K562 (cell line): ENCODE measurements at regions not wholly inside any gene's neighbourhood (a gene's known extent, or its start where the extent isn't known, plus 50 kb on each side); places are given as distances from the start of the nearest gene placed in this dataset.

Source experiments
- ATAC-seq: fragments of 200-7000 bp; cut with Tn5 transposase; 3 replicates; pipeline ENCODE4 v1.9.1; 2020; ENCODE audit warnings: moderate library complexity
- BruUV-seq: library from RNA; stranded (reverse); fragments of 400-500 nt; replicated peaks from 2 replicates; lab custom pipeline; 2021; lab: Mats Ljungman, UMichigan
- CTCF ChIA-PET: fragments of 300-600 bp; formaldehyde crosslinking; extraction: SDS; loops from one replicate; lab custom pipeline; 2021; ENCODE audit warnings: low intra/inter-chr PET ratio; lab: Yijun Ruan, JAX
- POLR2A ChIA-PET: fragments of 300-600, 350-650 bp; sonication (Branson Sonifier 250); formaldehyde crosslinking; extraction: SDS; loops from one replicate; lab custom pipeline; 2021; ENCODE audit warnings: antibody characterized with exemption, inconsistent platforms; lab: Yijun Ruan, JAX
- DNase-seq, 4 experiments: peaks; one replicate each; pipeline versions ENCODE4 v3.0.0 to v3.0.0-alpha.2; 2011 to 2018; ENCODE audit warnings: low spot score in 3 of 4, mixed read lengths in 3 of 4; ENCODE audit errors: extremely low read depth in 1 of 4
- FAIRE-seq: peaks from 2 replicates; lab custom pipeline; 2011; peaks lifted over from hg19 to GRCh38; lab: Jason Lieb, UNC
- H2AFZ ChIP-seq: 2 replicates; pipeline ENCODE4 v1.6.0; 2011; ENCODE audit warnings: low read depth, low read length, control low read depth, inconsistent platforms
- H3K27ac ChIP-seq: fragments of 200-600 bp; 3 replicates; pipeline ENCODE4 v1.8.0; 2011; ENCODE audit warnings: low read depth, mild to moderate bottlenecking, control low read depth, inconsistent platforms, low read length, moderate library complexity, mixed read lengths; ENCODE audit errors: extremely low read depth
- H3K27me3 ChIP-seq, 2 experiments: fragments of 300-600 bp in 1 of 2; 2 replicates in 1 of 2; 3 replicates in 1 of 2; pipeline versions ENCODE4 v1.6.0 to v1.8.0; 2011; ENCODE audit warnings: inconsistent platforms in 2 of 2, low read length in 2 of 2, mild to moderate bottlenecking in 1 of 2, mixed read lengths in 1 of 2, moderate library complexity in 1 of 2; ENCODE audit not compliant: control insufficient read depth in 2 of 2, insufficient read depth in 2 of 2
- H3K36me3 ChIP-seq: fragments of 300-600 bp; 3 replicates; pipeline ENCODE4 v1.8.0; 2011; ENCODE audit warnings: mild to moderate bottlenecking, low read length, inconsistent platforms; ENCODE audit not compliant: control insufficient read depth, insufficient read depth
- H3K4me1 ChIP-seq, 2 experiments: fragments of 200-600 bp in 1 of 2; replicated peaks in 1 of 2; 2 replicates in 1 of 2; 3 replicates in 1 of 2; pipeline versions ENCODE4 v1.5.1 to v1.8.0; 2011; ENCODE audit warnings: inconsistent platforms in 2 of 2, low read length in 2 of 2, mild to moderate bottlenecking in 1 of 2, mixed read lengths in 1 of 2, moderate library complexity in 1 of 2; ENCODE audit not compliant: control insufficient read depth in 2 of 2, insufficient read depth in 2 of 2
- H3K4me2 ChIP-seq: 2 replicates; pipeline ENCODE4 v1.6.1; 2011; ENCODE audit warnings: low read length, control low read depth, inconsistent platforms, mixed read lengths; ENCODE audit not compliant: insufficient read depth
- H3K4me3 ChIP-seq: fragments of 200-600 bp; sonication (generic), shearing (Covaris generic); 2 replicates; pipeline ENCODE4 v1.5.1; 2016; ENCODE audit warnings: control low read depth, inconsistent platforms
- H3K79me2 ChIP-seq: fragments of 200-600 bp; 3 replicates; pipeline ENCODE4 v1.8.0; 2011; ENCODE audit warnings: low read length, inconsistent platforms; ENCODE audit not compliant: control insufficient read depth, insufficient read depth
- H3K9ac ChIP-seq, 2 experiments: 2 replicates each; pipeline versions ENCODE4 v1.6.0 to v1.6.1; 2011; ENCODE audit warnings: low read depth in 2 of 2, low read length in 2 of 2, control low read depth in 1 of 2, inconsistent platforms in 1 of 2, mild to moderate bottlenecking in 1 of 2, mixed read lengths in 1 of 2; ENCODE audit not compliant: insufficient read depth in 1 of 2
- H3K9me1 ChIP-seq: one replicate; pipeline ENCODE4 v1.6.0; 2011; ENCODE audit warnings: inconsistent platforms, mild to moderate bottlenecking, low read length, moderate library complexity; ENCODE audit not compliant: control insufficient read depth, insufficient read depth
- H3K9me3 ChIP-seq: replicated peaks from 2 replicates; pipeline ENCODE4 v1.5.1; 2011; ENCODE audit warnings: low read depth, low read length, inconsistent platforms; ENCODE audit not compliant: control insufficient read depth, insufficient read depth
- H4K20me1 ChIP-seq: replicated peaks from 2 replicates; pipeline ENCODE4 v1.6.1; 2011; ENCODE audit warnings: low read length, inconsistent platforms, mixed read lengths; ENCODE audit not compliant: control insufficient read depth, insufficient read depth
- BRD4 ChIP-seq: fragments of 200-600 bp; sonication (generic); IDR thresholded peaks from 2 replicates; pipeline ENCODE4 v1.6.1; 2017; ENCODE audit warnings: inconsistent platforms
- DMBX1 ChIP-seq: fragments of 250-450 bp; sonication (Bioruptor Pico); IDR thresholded peaks from 2 replicates; pipeline ENCODE4 v1.8.0; 2022; ENCODE audit warnings: inconsistent platforms, mild to moderate bottlenecking, moderate library complexity, borderline replicate concordance
- ETV1 ChIP-seq: fragments of 450-650 bp; conservative IDR thresholded peaks from 2 replicates; pipeline ENCODE4 v1.6.1; 2016; ENCODE audit warnings: missing genetic modification characterization, control low read depth, low read depth, missing compliant biosample characterization
- KAT7 ChIP-seq: sonication (generic); formaldehyde crosslinking; IDR thresholded peaks from 2 replicates; pipeline ENCODE4 v1.8.0; 2022; ENCODE audit warnings: missing genetic modification reagents, mild to moderate bottlenecking, borderline replicate concordance
- ZFX ChIP-seq: sonication (generic); formaldehyde crosslinking; IDR thresholded peaks from 2 replicates; pipeline ENCODE4 v1.8.0; 2022; ENCODE audit warnings: mild to moderate bottlenecking, missing genetic modification reagents, moderate library complexity
- ZNF197 ChIP-seq: fragments of 200-800 bp; sonication (Bioruptor generic); IDR thresholded peaks from 2 replicates; pipeline ENCODE4 v1.6.1; 2016; ENCODE audit warnings: low read depth, missing genetic modification characterization, missing compliant biosample characterization
- ZNF253 ChIP-seq: fragments of 250-450 bp; sonication (Bioruptor Pico); conservative IDR thresholded peaks from 2 replicates; pipeline ENCODE4 v1.6.1; 2021; ENCODE audit warnings: mild to moderate bottlenecking
- WGBS: fragments of 100-300 bp; shearing (Covaris generic); methylation state at CpG from one replicate; pipeline ENCODE4 v1.1.6; 2016; ENCODE audit warnings: low coverage, mixed read lengths; ENCODE audit not compliant: insufficient coverage; ENCODE audit errors: missing lambda C conversion rate; 5-methylcytosine and 5-hydroxymethylcytosine counted together
- in situ Hi-C: fragments of 300-500 bp; cut with MboI; formaldehyde crosslinking; loops from 4 replicates; pipeline ENCODE4 v1.15.0; 2018; ENCODE audit warnings: inconsistent platforms, mixed read lengths
- intact Hi-C: fragments of 100-400 bp; cut with micrococcal nuclease; formaldehyde crosslinking; loops from 2 replicates; pipeline ENCODE4 v1.14.2; 2022

GRCh38 chr3:171960159-171960558 is 79.2 kb upstream of the FNDC3B start:
- H3K27ac ChIP-seq = peak overlapping the region; percentile 82
- FAIRE-seq (no peak), DNase-seq (no peak), ATAC-seq (peak; percentile 19)
- H3K9ac ChIP-seq = peak overlapping the region; percentile 20 to 76; a peak in 3 of 4 replicates
- 0 out of 2 replicates have a peak, but pooled peaks have one; percentile 8 for TF ChIP-seq KAT7
- TF ChIP-seq BRD4 = 0 out of 2 replicates have a peak, but pooled peaks have one; percentile 24
- 0 out of 2 replicates have a peak, but pooled peaks have one; percentile 19 for TF ChIP-seq ZFX (CRISPR knock-in tag)
- TF ChIP-seq DMBX1 (CRISPR knock-in tag) = peak; percentile 42; the same call in 1 of the 2 replicates
- TF ChIP-seq ZNF253 (CRISPR knock-in tag) = no peak
- TF ChIP-seq ZNF197 (CRISPR knock-in tag) = 0 out of 2 replicates have a peak, but pooled peaks have one; percentile 24
- TF ChIP-seq ETV1 (tag) = no peak
- H2AFZ ChIP-seq = peak overlapping the region; percentile 88
- no TSS peak for BruUV-seq
- H3K36me3 ChIP-seq = no peaks in the 10 kb centered on the region
- ChIA-PET POLR2A (interaction anchor here (0.6 to 1.4 kb wide), 4 partner anchors 10 to 210 kb away, joined by 3 to 4 read pairs (median 3); partner anchors contain the start of gene FNDC3B), CTCF (interaction anchor here (0.6 kb wide), 1 partner anchor 90 kb away, joined by 4 read pairs; no protein-coding TSS in a partner anchor)
- H3K9me1 ChIP-seq = no peaks in the 10 kb centered on the region
- H3K79me2 ChIP-seq = no peaks in the 10 kb centered on the region
- intact Hi-C loops = loop anchor here (5.0 kb wide), 1 partner anchor 148 kb away; the partner anchor contains the start of gene PLD1
- H3K27me3 ChIP-seq = no peaks in the 10 kb centered on the region
- no peaks in the 10 kb centered on the region for H3K9me3 ChIP-seq
- in situ Hi-C loops = no loop called here
- H3K4me1 ChIP-seq = peaks cover 11 to 49% of the 10 kb centered on the region in 2 experiments; a peak in 4 of 5 replicates
- WGBS = 54% methylated on average over 4 of the region's 4 CpGs
- H3K4me2 ChIP-seq = peak overlapping the region; percentile 68; the same call in 1 of the 2 replicates
- no peaks in the 10 kb centered on the region for H4K20me1 ChIP-seq
- H3K4me3 ChIP-seq = no peak overlapping the region
